ENCODE measurements at regions not wholly inside any gene's neighbourhood (a gene's known extent, or its start where the extent isn't known, plus 50 kb on each side); places are given as distances from the start of the nearest gene placed in this dataset.
"Not testable (repeated sequence)": the region's sequence is repeated elsewhere in the genome, so short reads cannot be mapped to it uniquely, and the experiment has no call there.

DNA sequence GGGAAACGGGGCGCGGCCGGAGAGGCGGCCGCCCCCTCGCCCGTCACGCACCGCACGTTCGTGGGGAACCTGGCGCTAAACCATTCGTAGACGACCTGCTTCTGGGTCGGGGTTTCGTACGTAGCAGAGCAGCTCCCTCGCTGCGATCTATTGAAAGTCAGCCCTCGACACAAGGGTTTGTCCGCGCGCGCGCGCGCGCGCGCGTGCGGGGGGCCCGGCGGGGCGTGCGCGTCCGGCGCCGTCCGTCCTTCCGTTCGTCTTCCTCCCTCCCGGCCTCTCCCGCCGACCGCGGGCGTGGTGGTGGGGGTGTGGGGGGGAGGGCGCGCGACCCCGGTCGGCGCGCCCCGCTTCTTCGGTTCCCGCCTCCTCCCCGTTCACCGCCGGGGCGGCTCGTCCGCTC lies 2119.6 kb upstream of the TPTE start:
- TF ChIP-seq, protein P1, sequence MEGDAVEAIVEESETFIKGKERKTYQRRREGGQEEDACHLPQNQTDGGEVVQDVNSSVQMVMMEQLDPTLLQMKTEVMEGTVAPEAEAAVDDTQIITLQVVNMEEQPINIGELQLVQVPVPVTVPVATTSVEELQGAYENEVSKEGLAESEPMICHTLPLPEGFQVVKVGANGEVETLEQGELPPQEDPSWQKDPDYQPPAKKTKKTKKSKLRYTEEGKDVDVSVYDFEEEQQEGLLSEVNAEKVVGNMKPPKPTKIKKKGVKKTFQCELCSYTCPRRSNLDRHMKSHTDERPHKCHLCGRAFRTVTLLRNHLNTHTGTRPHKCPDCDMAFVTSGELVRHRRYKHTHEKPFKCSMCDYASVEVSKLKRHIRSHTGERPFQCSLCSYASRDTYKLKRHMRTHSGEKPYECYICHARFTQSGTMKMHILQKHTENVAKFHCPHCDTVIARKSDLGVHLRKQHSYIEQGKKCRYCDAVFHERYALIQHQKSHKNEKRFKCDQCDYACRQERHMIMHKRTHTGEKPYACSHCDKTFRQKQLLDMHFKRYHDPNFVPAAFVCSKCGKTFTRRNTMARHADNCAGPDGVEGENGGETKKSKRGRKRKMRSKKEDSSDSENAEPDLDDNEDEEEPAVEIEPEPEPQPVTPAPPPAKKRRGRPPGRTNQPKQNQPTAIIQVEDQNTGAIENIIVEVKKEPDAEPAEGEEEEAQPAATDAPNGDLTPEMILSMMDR (conservative IDR thresholded peaks at IDR 0.05) = not testable (repeated sequence)
- not testable (repeated sequence) for TF ChIP-seq EZH2 (IDR thresholded peaks at IDR 0.05; ENCODE audit: low read depth)
